Activated T-helper 1 cell treated with anti-CD3 and anti-CD28 coated beads, Interleukin-12 subunit alpha, Interleukin-12 subunit beta, Interleukin-2, Interleukin-4 antibody, amounts not matched to agents 30 ng/mL and 10 ng/mL and 1 ng/mL, durations not matched to agents 14 hours and 24 hours and 36 hours (primary cell): ENCODE measurements at regions not wholly inside any gene's neighbourhood (a gene's known extent, or its start where the extent isn't known, plus 50 kb on each side); places are given as distances from the start of the nearest gene placed in this dataset.

Experiments used
- DNase-seq: peaks from one replicate; pipeline ENCODE4 v3.0.0; 2021; ENCODE audit warnings: low spot score
- H3K27ac Mint-ChIP-seq: one replicate; pipeline ENCODE4 v1.8.0; 2021; ENCODE audit warnings: mild to moderate bottlenecking, mixed read lengths
- H3K27me3 Mint-ChIP-seq: one replicate; pipeline ENCODE4 v1.8.0; 2022; ENCODE audit warnings: mild to moderate bottlenecking, moderate library complexity, mixed read lengths; ENCODE audit not compliant: insufficient read depth
- H3K36me3 Mint-ChIP-seq: one replicate; pipeline ENCODE4 v1.8.0; 2021; ENCODE audit warnings: low read depth, mixed read lengths
- H3K4me1 Mint-ChIP-seq: one replicate; pipeline ENCODE4 v1.8.0; 2021; ENCODE audit warnings: low read depth, mixed read lengths
- H3K4me3 Mint-ChIP-seq: one replicate; pipeline ENCODE4 v1.8.0; 2021; ENCODE audit warnings: mild to moderate bottlenecking, moderate library complexity, mixed read lengths
- H3K9me3 Mint-ChIP-seq: one replicate; pipeline ENCODE4 v1.8.0; 2021; ENCODE audit warnings: mixed read lengths
- intact Hi-C: fragments of 100-400 bp; cut with micrococcal nuclease; formaldehyde crosslinking; loops from one replicate; pipeline ENCODE4 v1.15.1; 2024

DNA sequence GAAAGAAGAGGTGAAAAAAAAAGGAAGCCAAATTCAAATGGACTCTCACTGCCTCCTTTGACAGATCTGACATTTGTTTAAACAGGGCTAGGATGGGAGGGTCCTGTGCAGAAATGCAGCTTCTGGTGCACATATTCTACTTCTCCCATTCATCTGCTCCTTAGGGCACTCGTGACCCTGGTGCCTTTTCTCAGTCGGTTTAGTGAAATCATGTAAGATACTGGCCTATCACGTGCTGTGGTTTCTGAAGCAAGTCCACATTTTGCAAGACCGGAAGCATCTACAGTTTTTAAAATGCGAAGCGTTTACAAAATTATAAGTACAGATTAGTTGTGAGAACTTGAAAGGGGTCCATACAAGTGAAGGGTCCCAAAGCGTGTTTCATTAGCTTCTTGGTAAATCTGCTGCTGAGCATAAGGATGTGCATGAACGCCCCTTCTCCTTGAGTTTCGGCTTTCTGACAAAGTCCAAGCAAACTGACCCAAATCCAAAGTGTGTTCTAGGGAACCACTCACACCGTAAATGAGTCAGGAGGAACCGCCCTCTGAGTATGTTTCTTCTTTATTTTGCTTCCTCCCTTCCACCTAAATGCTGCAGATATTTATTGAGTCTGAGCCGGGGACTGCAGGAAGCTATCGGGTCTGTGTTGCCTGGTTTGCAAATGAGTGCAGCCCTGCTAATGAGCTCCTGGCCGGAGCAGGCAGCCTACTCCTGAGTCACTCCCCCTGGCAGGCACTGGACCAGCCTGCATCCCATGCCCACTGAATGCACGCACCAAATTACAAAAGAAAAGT, 323.8 kb upstream of the JARID2 start:
- H3K4me1 Mint-ChIP-seq: no peaks in the 10 kb centered on the region
- no peak for DNase-seq
- peak overlapping the region; percentile 36 for H3K27ac Mint-ChIP-seq
- H3K4me3 Mint-ChIP-seq: no peak overlapping the region
- no peaks in the 10 kb centered on the region for H3K9me3 Mint-ChIP-seq
- H3K27me3 Mint-ChIP-seq: peaks cover 3% of the 10 kb centered on the region
- H3K36me3 Mint-ChIP-seq: no peaks in the 10 kb centered on the region
- intact Hi-C loops: no loop called here

GRCh38 chr6:14922706-14923460, 323.0 kb upstream of the JARID2 start:
- Mint-ChIP-seq H3K27me3 (peaks cover 5% of the 10 kb centered on the region), H3K4me1 (no peaks in the 10 kb centered on the region), H3K27ac (no peak overlapping the region), H3K9me3 (no peaks in the 10 kb centered on the region), H3K4me3 (no peak overlapping the region), H3K36me3 (no peaks in the 10 kb centered on the region)
- no peak for DNase-seq
- intact Hi-C loops: no loop called here

- Mint-ChIP-seq H3K27me3 (peaks cover 5% of the 10 kb centered on the region), H3K9me3 (no peaks in the 10 kb centered on the region)
Observed at GRCh38 chr6:14924126-14925024, 321.5 kb upstream of the JARID2 start.

GRCh38 chr6:14925025-14925698, 320.7 kb upstream of the JARID2 start:
- no peaks in the 10 kb centered on the region for H3K36me3 Mint-ChIP-seq
- peaks cover 5% of the 10 kb centered on the region for H3K27me3 Mint-ChIP-seq
- H3K9me3 Mint-ChIP-seq: no peaks in the 10 kb centered on the region
- no peak overlapping the region for H3K27ac Mint-ChIP-seq
- no peak for DNase-seq
- intact Hi-C loops: no loop called here
- H3K4me3 Mint-ChIP-seq: no peak overlapping the region
- H3K4me1 Mint-ChIP-seq: no peaks in the 10 kb centered on the region

More at GRCh38 chr6:14924126-14925024, 321.5 kb upstream of the JARID2 start:
- no peak overlapping the region for H3K4me3 Mint-ChIP-seq
- H3K27ac Mint-ChIP-seq: no peak overlapping the region
- intact Hi-C loops: no loop called here
- DNase-seq: no peak
- H3K36me3 Mint-ChIP-seq: no peaks in the 10 kb centered on the region
- H3K4me1 Mint-ChIP-seq: no peaks in the 10 kb centered on the region

DNA sequence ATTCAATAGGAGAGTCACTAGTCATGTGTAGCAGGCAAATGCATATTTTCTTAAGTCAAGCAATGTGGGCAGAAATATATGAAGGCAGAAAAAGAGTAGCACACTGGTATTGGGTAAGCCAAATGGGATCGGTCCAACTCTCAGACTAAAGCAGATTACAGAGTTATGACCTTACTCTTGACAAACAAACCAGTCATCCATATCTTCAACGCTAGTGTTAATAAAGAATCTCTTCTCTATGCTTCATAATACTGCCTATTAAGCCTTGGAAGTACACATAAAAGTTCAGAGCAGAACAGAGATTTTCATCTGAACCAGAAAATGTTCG, 320.2 kb upstream of the JARID2 start:
- H3K27ac Mint-ChIP-seq: no peak overlapping the region
- H3K36me3 Mint-ChIP-seq: no peaks in the 10 kb centered on the region
- DNase-seq: no peak
- no peaks in the 10 kb centered on the region for H3K9me3 Mint-ChIP-seq
- no peak overlapping the region for H3K4me3 Mint-ChIP-seq
- no peaks in the 10 kb centered on the region for H3K4me1 Mint-ChIP-seq
- H3K27me3 Mint-ChIP-seq: peaks cover 5% of the 10 kb centered on the region
- intact Hi-C loops: no loop called here

- Mint-ChIP-seq H3K27me3 (peaks cover 2% of the 10 kb centered on the region), H3K4me1 (no peaks in the 10 kb centered on the region), H3K36me3 (no peaks in the 10 kb centered on the region), H3K4me3 (no peak overlapping the region), H3K9me3 (no peaks in the 10 kb centered on the region), H3K27ac (no peak overlapping the region)
- intact Hi-C loops: no loop called here
- DNase-seq: no peak
Observed at GRCh38 chr6:14927398-14927797, 318.5 kb upstream of the JARID2 start.

- no peak overlapping the region for H3K27ac Mint-ChIP-seq
- no peak overlapping the region for H3K4me3 Mint-ChIP-seq
- peaks cover 2% of the 10 kb centered on the region for H3K27me3 Mint-ChIP-seq
- H3K9me3 Mint-ChIP-seq: no peaks in the 10 kb centered on the region
- DNase-seq: no peak
- intact Hi-C loops: no loop called here
- H3K36me3 Mint-ChIP-seq: no peaks in the 10 kb centered on the region
- H3K4me1 Mint-ChIP-seq: no peaks in the 10 kb centered on the region
Observed at GRCh38 chr6:14929291-14929690, 316.6 kb upstream of the JARID2 start.

- DNase-seq: no peak
- Mint-ChIP-seq H3K27ac (no peak overlapping the region), H3K4me1 (no peaks in the 10 kb centered on the region), H3K9me3 (no peaks in the 10 kb centered on the region), H3K27me3 (peaks cover 2% of the 10 kb centered on the region), H3K36me3 (no peaks in the 10 kb centered on the region), H3K4me3 (no peak overlapping the region)
- intact Hi-C loops: no loop called here
Observed at GRCh38 chr6:14930366-14930989, 315.4 kb upstream of the JARID2 start.

GRCh38 chr6:14932485-14933182, 313.2 kb upstream of the JARID2 start:
- DNase-seq: no peak
- intact Hi-C loops: no loop called here
- Mint-ChIP-seq H3K36me3 (no peaks in the 10 kb centered on the region), H3K4me3 (no peak overlapping the region), H3K4me1 (no peaks in the 10 kb centered on the region), H3K9me3 (no peaks in the 10 kb centered on the region), H3K27me3 (no peaks in the 10 kb centered on the region), H3K27ac (no peak overlapping the region)

DNA sequence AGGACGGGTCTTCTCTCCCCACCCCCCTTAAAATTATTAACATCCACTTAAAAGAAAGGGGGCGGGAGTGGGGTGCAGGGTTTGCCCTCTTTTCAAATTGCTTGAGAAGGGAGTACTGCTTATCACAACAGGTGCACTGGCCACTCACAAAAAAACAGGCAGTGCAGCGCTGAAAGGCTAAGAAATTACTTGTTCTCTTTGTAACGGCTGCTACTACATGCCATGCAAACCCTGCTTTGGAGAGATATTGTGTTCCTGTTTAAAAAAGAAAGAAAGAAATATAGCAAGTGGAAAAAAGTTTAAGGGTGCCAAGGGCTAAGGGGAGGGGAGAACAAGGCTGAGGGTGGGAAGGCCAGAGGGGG, 312.7 kb upstream of the JARID2 start:
- H3K27me3 Mint-ChIP-seq: no peaks in the 10 kb centered on the region

DNA sequence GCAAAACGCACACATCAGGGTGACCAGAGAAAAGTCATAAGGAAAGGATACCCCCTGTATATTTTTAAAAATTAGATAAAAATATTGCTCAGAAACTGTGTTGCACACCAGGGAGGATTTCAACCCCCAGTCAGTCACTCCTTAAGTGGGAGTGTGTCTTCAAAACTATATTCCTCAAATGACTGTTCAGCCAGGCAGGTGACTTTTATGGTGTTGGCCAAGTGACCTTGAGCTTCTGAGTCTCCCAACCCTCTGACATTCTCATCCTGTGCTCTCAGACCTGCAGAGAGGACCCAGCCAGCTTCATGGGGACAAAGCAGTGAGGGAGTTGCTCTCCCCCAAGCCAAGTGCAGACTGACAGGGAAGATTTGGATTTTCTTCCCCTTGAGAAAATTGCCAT, 311.9 kb upstream of the JARID2 start:
- Mint-ChIP-seq H3K4me1 (no peaks in the 10 kb centered on the region), H3K27me3 (no peaks in the 10 kb centered on the region), H3K36me3 (no peaks in the 10 kb centered on the region), H3K4me3 (no peak overlapping the region), H3K9me3 (no peaks in the 10 kb centered on the region), H3K27ac (no peak overlapping the region)
- intact Hi-C loops: no loop called here
- DNase-seq: no peak

More for the DNA sequence above, 312.7 kb upstream of the JARID2 start:
- H3K4me1 Mint-ChIP-seq: no peaks in the 10 kb centered on the region
- no peak overlapping the region for H3K4me3 Mint-ChIP-seq
- no peak overlapping the region for H3K27ac Mint-ChIP-seq
- H3K36me3 Mint-ChIP-seq: no peaks in the 10 kb centered on the region
- intact Hi-C loops: no loop called here
- no peaks in the 10 kb centered on the region for H3K9me3 Mint-ChIP-seq
- DNase-seq: no peak

DNA sequence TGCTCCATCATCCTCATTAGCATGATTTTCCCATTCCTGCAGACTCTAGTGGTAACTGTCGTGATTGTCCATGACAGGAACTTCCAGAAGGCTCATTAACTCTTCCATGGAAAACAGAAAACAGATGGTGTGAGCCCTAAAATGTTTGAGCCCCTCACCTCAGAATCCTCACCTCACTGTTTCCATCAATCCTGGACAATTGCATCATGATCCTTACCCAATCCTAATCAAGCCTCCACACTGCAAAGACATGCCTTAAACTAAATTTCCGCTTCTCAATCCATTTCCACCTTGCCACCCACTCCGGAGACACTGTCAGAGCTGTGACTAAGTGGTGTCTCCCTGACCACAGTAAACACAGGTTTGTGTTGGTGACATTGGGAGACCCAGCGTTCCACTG, 311.0 kb upstream of the JARID2 start:
- no peak overlapping the region for H3K27ac Mint-ChIP-seq
- no peaks in the 10 kb centered on the region for H3K27me3 Mint-ChIP-seq
- H3K9me3 Mint-ChIP-seq: no peaks in the 10 kb centered on the region
- no peaks in the 10 kb centered on the region for H3K36me3 Mint-ChIP-seq
- no peaks in the 10 kb centered on the region for H3K4me1 Mint-ChIP-seq
- intact Hi-C loops: no loop called here
- H3K4me3 Mint-ChIP-seq: no peak overlapping the region
- no peak for DNase-seq
